Suppressor macrophage treated with lipopolysaccharide for 1 hour (primary cell): ENCODE measurements at regions not wholly inside any gene's neighbourhood (a gene's known extent, or its start where the extent isn't known, plus 50 kb on each side); places are given as distances from the start of the nearest gene placed in this dataset.

ENCODE experiments used
- DNase-seq, 3 donors: peaks; one replicate each; pipeline ENCODE4 v3.0.0-alpha.2; 2020 to 2022

GRCh38 chr2:240227538-240228428, 87.3 kb upstream of the OTOS start:
- DNase-seq: no peak

GRCh38 chr2:240229005-240229404, 88.5 kb upstream of the OTOS start:
- no peak for DNase-seq

GRCh38 chr2:240229603-240230235, 89.3 kb upstream of the OTOS start:
- peak; percentile 9 to 33 (median 23) for DNase-seq

- no peak for DNase-seq
These were observed 90.0 kb upstream of the OTOS start for GRCh38 chr2:240230291-240230931.

- DNase-seq: no peak
These were observed 91.4 kb upstream of the OTOS start for GRCh38 chr2:240231838-240232244.

- no peak for DNase-seq
These were observed 91.9 kb upstream of the OTOS start for GRCh38 chr2:240232264-240232915.

GRCh38 chr2:240232961-240233884, 92.8 kb upstream of the OTOS start:
- peak; percentile 57 to 86 (median 73) for DNase-seq

- DNase-seq: no peak
These were observed 93.5 kb upstream of the OTOS start for GRCh38 chr2:240233885-240234502.

GRCh38 chr2:240234503-240234951, 94.1 kb upstream of the OTOS start:
- DNase-seq: no peak

GRCh38 chr2:240235149-240235803, 94.8 kb upstream of the OTOS start:
- DNase-seq: no peak

- DNase-seq: no peak
These were observed 95.4 kb upstream of the OTOS start for GRCh38 chr2:240235811-240236210.

GRCh38 chr2:240236217-240237111, 96.0 kb upstream of the OTOS start:
- DNase-seq: no peak

GRCh38 chr2:240237609-240238174, 97.2 kb upstream of the OTOS start:
- DNase-seq: no peak

- DNase-seq: no peak
These were observed 97.7 kb upstream of the OTOS start for GRCh38 chr2:240238201-240238600.

- DNase-seq: no peak
These were observed 98.3 kb upstream of the OTOS start for GRCh38 chr2:240238786-240239185.

GRCh38 chr2:240239325-240239724, 98.9 kb upstream of the OTOS start:
- no peak for DNase-seq

GRCh38 chr2:240240017-240240734, 99.7 kb upstream of the OTOS start:
- no peak for DNase-seq

- DNase-seq: no peak
These were observed 100.3 kb upstream of the OTOS start for GRCh38 chr2:240240781-240241180.

- no peak for DNase-seq
These were observed 101.1 kb upstream of the OTOS start for GRCh38 chr2:240241572-240241971.
